Fibroblast of mammary gland (primary cell): ENCODE measurements at regions not wholly inside any gene's neighbourhood (a gene's known extent, or its start where the extent isn't known, plus 50 kb on each side); places are given as distances from the start of the nearest gene placed in this dataset.

ENCODE experiments used
- DNase-seq: peaks from one replicate; pipeline ENCODE4 v3.0.0-alpha.2; 2010; ENCODE audit warnings: low read depth
- H3K4me3 ChIP-seq: 2 replicates; pipeline ENCODE4 v1.5.1; 2011; ENCODE audit warnings: low read depth, mild to moderate bottlenecking, low read length, moderate library complexity; ENCODE audit not compliant: control insufficient read depth
- TF ChIP-seq, protein P1 (sequence below): conservative IDR thresholded peaks from 2 replicates; pipeline ENCODE4 v1.5.1; 2011; ENCODE audit warnings: low read depth, low read length, inconsistent platforms; ENCODE audit not compliant: control insufficient read depth, insufficient read depth

DNA sequence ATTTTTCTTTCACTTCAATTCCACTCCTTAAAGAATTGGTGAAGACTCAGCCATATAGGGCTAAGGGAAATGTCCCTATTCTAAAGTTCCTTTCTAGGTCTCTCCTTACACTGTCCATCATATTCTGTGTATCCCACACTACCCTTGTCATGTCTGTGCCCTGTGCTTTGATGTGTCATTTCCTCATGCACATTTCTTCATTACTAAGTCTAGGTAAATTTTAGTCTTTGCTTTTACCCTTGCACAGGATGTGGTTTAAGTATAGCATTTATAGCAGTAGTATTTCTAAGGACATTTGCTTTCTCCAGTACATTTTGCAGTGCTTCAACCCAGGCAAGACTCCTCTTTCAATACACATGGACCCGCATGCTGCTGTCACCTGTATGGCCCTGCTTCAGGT lies 221.5 kb upstream of the ACVR2A start:
- no peak overlapping the region for H3K4me3 ChIP-seq
- TF ChIP-seq, protein P1, sequence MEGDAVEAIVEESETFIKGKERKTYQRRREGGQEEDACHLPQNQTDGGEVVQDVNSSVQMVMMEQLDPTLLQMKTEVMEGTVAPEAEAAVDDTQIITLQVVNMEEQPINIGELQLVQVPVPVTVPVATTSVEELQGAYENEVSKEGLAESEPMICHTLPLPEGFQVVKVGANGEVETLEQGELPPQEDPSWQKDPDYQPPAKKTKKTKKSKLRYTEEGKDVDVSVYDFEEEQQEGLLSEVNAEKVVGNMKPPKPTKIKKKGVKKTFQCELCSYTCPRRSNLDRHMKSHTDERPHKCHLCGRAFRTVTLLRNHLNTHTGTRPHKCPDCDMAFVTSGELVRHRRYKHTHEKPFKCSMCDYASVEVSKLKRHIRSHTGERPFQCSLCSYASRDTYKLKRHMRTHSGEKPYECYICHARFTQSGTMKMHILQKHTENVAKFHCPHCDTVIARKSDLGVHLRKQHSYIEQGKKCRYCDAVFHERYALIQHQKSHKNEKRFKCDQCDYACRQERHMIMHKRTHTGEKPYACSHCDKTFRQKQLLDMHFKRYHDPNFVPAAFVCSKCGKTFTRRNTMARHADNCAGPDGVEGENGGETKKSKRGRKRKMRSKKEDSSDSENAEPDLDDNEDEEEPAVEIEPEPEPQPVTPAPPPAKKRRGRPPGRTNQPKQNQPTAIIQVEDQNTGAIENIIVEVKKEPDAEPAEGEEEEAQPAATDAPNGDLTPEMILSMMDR, result no peak
- DNase-seq, result no peak

DNA sequence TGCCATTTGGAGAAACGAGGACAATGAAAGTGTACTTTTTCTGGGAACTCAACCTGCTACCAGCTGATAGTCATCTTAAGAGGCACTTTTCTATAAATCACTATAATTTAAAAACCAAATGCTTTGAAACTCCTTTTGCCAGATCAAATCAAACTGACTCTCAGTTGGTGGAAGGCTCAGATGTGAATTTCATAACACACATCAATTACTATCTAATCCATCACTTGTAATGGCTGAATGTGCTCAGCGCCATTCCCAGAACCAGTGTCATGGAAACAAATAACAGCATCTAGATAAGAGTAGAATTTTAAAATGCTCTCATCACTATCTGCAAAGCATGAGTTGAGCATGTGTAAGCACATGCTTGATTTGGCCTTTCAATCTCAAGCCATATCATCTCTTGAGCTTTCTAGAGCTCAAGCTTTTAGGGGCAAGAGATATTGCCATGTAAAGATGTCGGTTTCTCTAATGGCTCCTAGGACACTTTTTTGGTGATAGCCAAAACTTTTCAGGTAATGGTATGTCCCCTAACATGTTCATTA lies 223.1 kb upstream of the ACVR2A start:
- TF ChIP-seq, protein P1, result no peak
- DNase-seq, result no peak
- H3K4me3 ChIP-seq, result no peak overlapping the region

DNA sequence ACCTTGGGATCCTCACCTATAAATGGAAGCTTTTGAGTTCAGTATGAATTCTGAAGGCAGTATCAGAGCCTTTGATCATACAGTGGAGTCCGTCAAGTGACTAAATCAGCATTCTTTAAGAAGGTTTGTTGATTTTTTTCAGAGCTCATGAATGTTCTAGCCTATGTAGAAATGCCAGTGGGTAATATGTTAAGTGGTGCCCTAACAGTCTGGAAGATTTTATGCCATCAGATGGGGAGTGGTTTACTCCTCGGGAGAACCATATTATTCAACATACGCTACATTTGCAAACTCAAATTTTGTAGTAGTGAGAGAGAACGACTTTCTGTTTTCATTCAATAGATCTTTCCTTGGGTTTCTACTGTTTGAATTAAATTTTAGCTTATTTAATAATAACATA lies 225.0 kb upstream of the ACVR2A start:
- DNase-seq, result no peak
- TF ChIP-seq, protein P1, result no peak
- H3K4me3 ChIP-seq, result no peak overlapping the region

DNA sequence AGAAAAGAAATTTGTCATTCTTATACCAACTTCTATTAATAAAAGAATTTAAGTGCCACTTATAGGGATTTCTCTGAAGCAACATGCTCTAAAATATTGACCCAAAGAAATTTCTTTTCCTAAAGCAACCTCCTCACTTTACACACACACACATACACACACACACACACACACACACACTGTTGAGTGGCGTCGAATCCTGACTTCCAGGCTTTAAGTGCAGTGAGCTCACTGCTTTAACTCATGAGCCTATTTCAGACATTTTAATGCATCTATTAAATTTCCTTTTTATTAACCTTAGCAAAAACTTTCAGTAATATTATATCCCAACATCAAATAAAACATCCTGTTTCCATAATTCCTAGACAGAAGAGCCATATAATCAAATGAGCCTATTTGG lies 229.1 kb upstream of the ACVR2A start:
- H3K4me3 ChIP-seq, result no peak overlapping the region
- TF ChIP-seq, protein P1, result no peak
- DNase-seq, result no peak

DNA sequence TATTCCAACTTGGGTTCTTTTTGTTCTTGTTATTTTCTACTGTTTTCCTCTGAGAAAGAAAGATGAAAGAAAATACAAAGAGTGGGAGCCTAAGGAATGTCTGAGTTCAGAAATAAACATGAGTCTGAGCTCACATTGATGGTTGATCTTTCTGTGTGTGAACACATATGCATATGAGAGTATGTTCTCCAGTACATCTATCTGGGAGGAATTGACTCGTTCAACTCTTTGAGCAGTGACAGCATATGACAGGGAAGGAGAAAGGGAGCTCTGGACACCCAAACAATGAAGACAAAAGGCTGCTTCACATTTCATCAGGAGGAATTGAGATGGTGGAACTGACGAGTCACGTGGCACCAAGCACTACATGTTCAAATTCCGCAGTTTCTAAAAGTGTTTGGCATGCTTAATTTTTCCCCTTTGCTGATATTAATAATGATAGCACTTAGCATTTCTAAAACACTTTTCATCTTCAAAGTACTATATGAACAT lies 229.8 kb upstream of the ACVR2A start:
- TF ChIP-seq, protein P1, result no peak
- no peak for DNase-seq
- H3K4me3 ChIP-seq, result no peak overlapping the region

DNA sequence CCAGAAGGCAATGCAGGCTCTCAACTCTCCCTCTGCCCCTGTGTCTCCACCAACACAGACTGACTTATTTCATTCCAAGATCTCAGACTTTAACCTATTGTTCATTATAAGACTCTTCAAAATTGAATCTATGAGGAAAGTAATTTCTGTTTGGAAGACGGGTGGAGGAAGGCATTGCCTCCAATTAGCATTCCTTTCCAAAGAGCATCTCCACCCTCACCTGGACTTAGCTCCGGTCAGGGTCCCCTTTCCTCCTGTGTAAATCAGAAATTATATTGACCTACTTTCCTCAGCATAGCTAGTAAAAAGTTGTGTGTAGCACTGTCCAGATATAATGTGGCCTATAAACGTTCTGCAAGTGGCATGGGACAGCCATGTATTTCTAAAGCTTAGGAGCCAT lies 230.4 kb upstream of the ACVR2A start:
- TF ChIP-seq, protein P1, result no peak
- DNase-seq, result no peak

More for the DNA sequence above, 230.4 kb upstream of the ACVR2A start:
- no peak overlapping the region for H3K4me3 ChIP-seq
